ENCODE measurements at regions not wholly inside any gene's neighbourhood (a gene's known extent, or its start where the extent isn't known, plus 50 kb on each side); places are given as distances from the start of the nearest gene placed in this dataset.

DNA sequence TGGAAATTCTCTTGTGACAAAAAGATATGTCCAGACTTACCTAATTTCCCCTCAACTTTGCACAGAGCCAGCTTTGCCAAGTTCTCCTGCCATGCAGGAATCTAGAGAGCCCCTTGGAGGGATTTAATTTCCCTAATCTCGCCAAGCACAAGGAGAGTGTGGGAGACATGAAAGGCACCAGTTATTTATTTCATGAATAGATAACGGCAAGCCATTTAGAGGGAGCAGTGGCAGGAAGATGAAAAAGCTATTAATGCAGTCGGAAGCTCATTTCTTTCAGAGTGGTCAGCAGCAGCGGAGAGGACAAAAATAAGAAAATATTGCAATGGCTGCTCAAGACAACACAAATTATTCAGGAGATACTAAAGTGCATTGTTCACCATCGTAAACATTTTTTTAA, 150.9 kb upstream of the WSCD2 start:
- TF ChIP-seq, protein P1, sequence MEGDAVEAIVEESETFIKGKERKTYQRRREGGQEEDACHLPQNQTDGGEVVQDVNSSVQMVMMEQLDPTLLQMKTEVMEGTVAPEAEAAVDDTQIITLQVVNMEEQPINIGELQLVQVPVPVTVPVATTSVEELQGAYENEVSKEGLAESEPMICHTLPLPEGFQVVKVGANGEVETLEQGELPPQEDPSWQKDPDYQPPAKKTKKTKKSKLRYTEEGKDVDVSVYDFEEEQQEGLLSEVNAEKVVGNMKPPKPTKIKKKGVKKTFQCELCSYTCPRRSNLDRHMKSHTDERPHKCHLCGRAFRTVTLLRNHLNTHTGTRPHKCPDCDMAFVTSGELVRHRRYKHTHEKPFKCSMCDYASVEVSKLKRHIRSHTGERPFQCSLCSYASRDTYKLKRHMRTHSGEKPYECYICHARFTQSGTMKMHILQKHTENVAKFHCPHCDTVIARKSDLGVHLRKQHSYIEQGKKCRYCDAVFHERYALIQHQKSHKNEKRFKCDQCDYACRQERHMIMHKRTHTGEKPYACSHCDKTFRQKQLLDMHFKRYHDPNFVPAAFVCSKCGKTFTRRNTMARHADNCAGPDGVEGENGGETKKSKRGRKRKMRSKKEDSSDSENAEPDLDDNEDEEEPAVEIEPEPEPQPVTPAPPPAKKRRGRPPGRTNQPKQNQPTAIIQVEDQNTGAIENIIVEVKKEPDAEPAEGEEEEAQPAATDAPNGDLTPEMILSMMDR (IDR thresholded peaks at IDR 0.05; ENCODE audit: low read depth, low read length) = no peak
- no peak for TF ChIP-seq EZH2phosphoT487 (IDR thresholded peaks at IDR 0.05; ENCODE audit: low read depth)
